A673 (cell line): ENCODE measurements at regions not wholly inside any gene's neighbourhood (a gene's known extent, or its start where the extent isn't known, plus 50 kb on each side); places are given as distances from the start of the nearest gene placed in this dataset.

Experiments used
- BruUV-seq: library from RNA; stranded (reverse); fragments of 400-500 nt; replicated peaks from 2 replicates; lab custom pipeline; 2021; lab: Mats Ljungman, UMichigan
- CTCF ChIA-PET: fragments of 300-600 bp; sonication (Branson Sonifier 250); formaldehyde crosslinking; loops from one replicate; lab custom pipeline; 2022; ENCODE audit warnings: antibody characterized with exemption; lab: Charles Lee
- POLR2A ChIA-PET: fragments of 300-600 bp; sonication (Branson Sonifier 250); formaldehyde crosslinking; loops from one replicate; lab custom pipeline; 2022; ENCODE audit warnings: antibody characterized with exemption; ENCODE audit not compliant: low non-redundant PET; lab: Charles Lee
- DNase-seq: peaks from one replicate; pipeline ENCODE4 v3.0.0-alpha.2; 2015; ENCODE audit warnings: low spot score
- H3K27ac ChIP-seq: fragments of 200-600 bp; sonication (generic); 2 replicates; pipeline ENCODE4 v1.5.1; 2016; ENCODE audit warnings: mixed run types, low read depth, mild to moderate bottlenecking, mixed read lengths, antibody characterized with exemption, low read length; ENCODE audit not compliant: poor library complexity, severe bottlenecking
- H3K27me3 ChIP-seq: fragments of 200-600 bp; sonication (generic); replicated peaks from 2 replicates; pipeline ENCODE4 v1.6.1; 2017; ENCODE audit warnings: mixed run types, low read depth, mild to moderate bottlenecking, mixed read lengths, antibody characterized with exemption, low read length; ENCODE audit not compliant: insufficient read depth, poor library complexity
- H3K36me3 ChIP-seq: fragments of 200-600 bp; sonication (generic); 2 replicates; pipeline ENCODE4 v1.6.1; 2016; ENCODE audit warnings: mixed run types, mild to moderate bottlenecking, mixed read lengths, antibody characterized with exemption, low read length; ENCODE audit not compliant: insufficient read depth, poor library complexity, severe bottlenecking
- H3K4me1 ChIP-seq: fragments of 200-600 bp; sonication (generic); 2 replicates; pipeline ENCODE4 v1.6.1; 2017; ENCODE audit warnings: mixed run types, mild to moderate bottlenecking, mixed read lengths, antibody characterized with exemption, low read length; ENCODE audit not compliant: insufficient read depth, poor library complexity, severe bottlenecking
- H3K4me3 ChIP-seq: fragments of 200-600 bp; sonication (generic); 2 replicates; pipeline ENCODE4 v1.5.1; 2016; ENCODE audit warnings: low read depth, mixed run types, mild to moderate bottlenecking, mixed read lengths, low read length; ENCODE audit not compliant: poor library complexity, severe bottlenecking
- H3K9me3 ChIP-seq: fragments of 200-600 bp; sonication (generic); 2 replicates; pipeline ENCODE4 v1.6.1; 2016; ENCODE audit warnings: mixed run types, low read depth, mild to moderate bottlenecking, mixed read lengths, antibody characterized with exemption, low read length; ENCODE audit not compliant: poor library complexity, severe bottlenecking
- CTCF ChIP-seq: fragments of 300-800, 200-600 bp; sonication (generic); conservative IDR thresholded peaks from 2 replicates; pipeline ENCODE4 v1.5.1; 2017; ENCODE audit warnings: low read depth, mild to moderate bottlenecking, antibody characterized with exemption, low read length, moderate library complexity, mixed read lengths
- EZH2 ChIP-seq: fragments of 200-600 bp; sonication (generic); IDR thresholded peaks from 2 replicates; pipeline ENCODE4 v1.6.1; 2017; ENCODE audit warnings: borderline replicate concordance, low read depth, mild to moderate bottlenecking, mixed read lengths, antibody characterized with exemption, low read length; ENCODE audit not compliant: poor library complexity, severe bottlenecking
- intact Hi-C: fragments of 100-400 bp; cut with micrococcal nuclease; formaldehyde crosslinking; loops from one replicate; pipeline ENCODE4 v1.10.0; 2022; ENCODE audit not compliant: unreplicated experiment

- no peak overlapping the region for H3K27ac ChIP-seq
- no peaks in the 10 kb centered on the region for H3K4me1 ChIP-seq
- H3K36me3 ChIP-seq: no peaks in the 10 kb centered on the region
- intact Hi-C loops: loop anchor here (5.0 kb wide), 2 partner anchors 153 to 183 kb away; partner anchors contain the start of gene MRPL39
- ChIA-PET CTCF (no interaction called here), POLR2A (no interaction called here)
- DNase-seq: peak; percentile 9
- no peaks in the 10 kb centered on the region for H3K9me3 ChIP-seq
- H3K4me3 ChIP-seq: no peak overlapping the region
- BruUV-seq: no TSS peak
- H3K27me3 ChIP-seq: no peaks in the 10 kb centered on the region
- TF ChIP-seq EZH2 (no peak), CTCF (no peak)
Observed at GRCh38 chr21:25424634-25425033, 182.6 kb downstream of the MRPL39 start.

GRCh38 chr21:25424048-25424447, 183.2 kb downstream of the MRPL39 start:
- POLR2A ChIA-PET: no interaction called here
- no peaks in the 10 kb centered on the region for H3K36me3 ChIP-seq
- TF ChIP-seq CTCF (no peak), EZH2 (no peak)
- H3K27me3 ChIP-seq: no peaks in the 10 kb centered on the region
- CTCF ChIA-PET: no interaction called here
- no peak overlapping the region for H3K27ac ChIP-seq
- no peaks in the 10 kb centered on the region for H3K4me1 ChIP-seq
- no TSS peak for BruUV-seq
- intact Hi-C loops: loop anchor here (5.0 kb wide), 2 partner anchors 153 to 183 kb away; partner anchors contain the start of gene MRPL39
- no peaks in the 10 kb centered on the region for H3K9me3 ChIP-seq
- H3K4me3 ChIP-seq: no peak overlapping the region
- no peak for DNase-seq

- no peak overlapping the region for H3K4me3 ChIP-seq
- H3K27me3 ChIP-seq: no peaks in the 10 kb centered on the region
- H3K36me3 ChIP-seq: no peaks in the 10 kb centered on the region
- POLR2A ChIA-PET: no interaction called here
- TF ChIP-seq CTCF: no peak
- TF ChIP-seq EZH2: no peak
- DNase-seq: no peak
- no TSS peak for BruUV-seq
- H3K27ac ChIP-seq: no peak overlapping the region
- intact Hi-C loops: loop anchor here (5.0 kb wide), 2 partner anchors 154 to 184 kb away; partner anchors contain the start of gene MRPL39
- H3K9me3 ChIP-seq: no peaks in the 10 kb centered on the region
- CTCF ChIA-PET: no interaction called here
- H3K4me1 ChIP-seq: no peaks in the 10 kb centered on the region
Observed at GRCh38 chr21:25422610-25423608, 184.4 kb downstream of the MRPL39 start.
